Activated B cell treated with CpG ODN at 0.5 μM for 24 hours (primary cell): ENCODE measurements at regions not wholly inside any gene's neighbourhood (a gene's known extent, or its start where the extent isn't known, plus 50 kb on each side); places are given as distances from the start of the nearest gene placed in this dataset.

Experiments used
- ATAC-seq: fragments of 200-7000 bp; cut with Tn5 transposase; one replicate; pipeline ENCODE4 v1.10.0; 2021; ENCODE audit warnings: low read depth, mild to moderate bottlenecking, moderate library complexity
- CTCF ChIA-PET: fragments of 350-600 bp; sonication (Branson Sonifier 250); formaldehyde crosslinking; loops from one replicate; lab custom pipeline; 2021; ENCODE audit warnings: antibody characterized with exemption; lab: Charles Lee
- POLR2A ChIA-PET: fragments of 350-600 bp; sonication (Branson Sonifier 250); formaldehyde crosslinking; loops from one replicate; lab custom pipeline; 2021; ENCODE audit warnings: antibody characterized with exemption; lab: Charles Lee
- DNase-seq: peaks from one replicate; pipeline ENCODE4 v3.0.0; 2022
- H3K27ac Mint-ChIP-seq: one replicate; pipeline ENCODE4 v1.8.0; 2020; ENCODE audit warnings: mixed read lengths
- H3K27me3 Mint-ChIP-seq: one replicate; pipeline ENCODE4 v1.8.0; 2021; ENCODE audit warnings: mixed read lengths
- H3K36me3 Mint-ChIP-seq: one replicate; pipeline ENCODE4 v1.8.0; 2021; ENCODE audit warnings: low read depth, mixed read lengths
- H3K4me1 Mint-ChIP-seq: one replicate; pipeline ENCODE4 v1.8.0; 2021; ENCODE audit warnings: mixed read lengths
- H3K4me3 Mint-ChIP-seq: one replicate; pipeline ENCODE4 v1.8.0; 2020; ENCODE audit warnings: mild to moderate bottlenecking, mixed read lengths
- H3K9me3 Mint-ChIP-seq: one replicate; pipeline ENCODE4 v1.8.0; 2020; ENCODE audit warnings: mixed read lengths
- CTCF ChIP-seq: fragments of 200-600 bp; IDR thresholded peaks from one replicate; pipeline ENCODE4 v1.8.0; 2022; ENCODE audit warnings: antibody characterized with exemption, mild to moderate bottlenecking
- intact Hi-C: fragments of 100-400 bp; cut with micrococcal nuclease; formaldehyde crosslinking; loops from one replicate; pipeline ENCODE4 v1.15.1; 2024

- Mint-ChIP-seq H3K4me3 (no peak overlapping the region), H3K27me3 (peaks cover 11% of the 10 kb centered on the region), H3K27ac (no peak overlapping the region), H3K36me3 (no peaks in the 10 kb centered on the region), H3K4me1 (no peaks in the 10 kb centered on the region), H3K9me3 (peaks cover 2% of the 10 kb centered on the region)
- ChIA-PET POLR2A (no interaction called here), CTCF (no interaction called here)
- intact Hi-C loops: no loop called here
- DNase-seq (no peak), ATAC-seq (no peak)
- TF ChIP-seq CTCF: no peak
Observed at GRCh38 chr9:95626885-95627558, 110.3 kb upstream of the PTCH1 start.

GRCh38 chr9:95626341-95626740 is 109.6 kb upstream of the PTCH1 start:
- peaks cover 11% of the 10 kb centered on the region for H3K27me3 Mint-ChIP-seq
- no peak overlapping the region for H3K27ac Mint-ChIP-seq
- no peak for TF ChIP-seq CTCF
- H3K36me3 Mint-ChIP-seq: no peaks in the 10 kb centered on the region
- no peaks in the 10 kb centered on the region for H3K4me1 Mint-ChIP-seq
- no peak for ATAC-seq
- intact Hi-C loops: no loop called here
- no peak overlapping the region for H3K4me3 Mint-ChIP-seq
- H3K9me3 Mint-ChIP-seq: peaks cover 2% of the 10 kb centered on the region
- ChIA-PET CTCF (no interaction called here), POLR2A (no interaction called here)
- no peak for DNase-seq

GRCh38 chr9:95623640-95624039 is 106.9 kb upstream of the PTCH1 start:
- intact Hi-C loops: no loop called here
- ChIA-PET CTCF (no interaction called here), POLR2A (no interaction called here)
- peaks cover 11% of the 10 kb centered on the region for H3K27me3 Mint-ChIP-seq
- no peak for TF ChIP-seq CTCF
- H3K9me3 Mint-ChIP-seq: no peaks in the 10 kb centered on the region
- DNase-seq (no peak), ATAC-seq (no peak)
- no peak overlapping the region for H3K27ac Mint-ChIP-seq
- no peak overlapping the region for H3K4me3 Mint-ChIP-seq
- no peaks in the 10 kb centered on the region for H3K4me1 Mint-ChIP-seq
- no peaks in the 10 kb centered on the region for H3K36me3 Mint-ChIP-seq

GRCh38 chr9:95620722-95621121 is 104.0 kb upstream of the PTCH1 start:
- intact Hi-C loops: no loop called here
- Mint-ChIP-seq H3K36me3 (no peaks in the 10 kb centered on the region), H3K27ac (no peak overlapping the region), H3K4me3 (no peak overlapping the region), H3K9me3 (no peaks in the 10 kb centered on the region), H3K4me1 (no peaks in the 10 kb centered on the region), H3K27me3 (peaks cover 14% of the 10 kb centered on the region)
- TF ChIP-seq CTCF: no peak
- ATAC-seq (no peak), DNase-seq (no peak)
- CTCF ChIA-PET: no interaction called here
- POLR2A ChIA-PET: no interaction called here

GRCh38 chr9:95620314-95620713 is 103.5 kb upstream of the PTCH1 start:
- DNase-seq: no peak
- H3K4me3 Mint-ChIP-seq: no peak overlapping the region
- no peak for TF ChIP-seq CTCF
- H3K27ac Mint-ChIP-seq: no peak overlapping the region
- intact Hi-C loops: no loop called here
- POLR2A ChIA-PET: no interaction called here
- H3K4me1 Mint-ChIP-seq: no peaks in the 10 kb centered on the region
- CTCF ChIA-PET: no interaction called here
- H3K27me3 Mint-ChIP-seq: peaks cover 15% of the 10 kb centered on the region
- no peaks in the 10 kb centered on the region for H3K9me3 Mint-ChIP-seq
- ATAC-seq: no peak
- H3K36me3 Mint-ChIP-seq: no peaks in the 10 kb centered on the region
